C4-2B (cell line): ENCODE measurements at regions not wholly inside any gene's neighbourhood (a gene's known extent, or its start where the extent isn't known, plus 50 kb on each side); places are given as distances from the start of the nearest gene placed in this dataset.

Source experiments
- CTCF ChIP-seq: fragments of 450-650 bp; conservative IDR thresholded peaks from 2 replicates; pipeline ENCODE4 v1.5.1; 2017; ENCODE audit warnings: mild to moderate bottlenecking
- ZFX ChIP-seq: fragments of 450-650 bp; IDR thresholded peaks from 2 replicates; pipeline ENCODE4 v1.6.1; 2017

- TF ChIP-seq CTCF (no peak), ZFX (no peak)
Observed at GRCh38 chr3:116877968-116878367, 168.4 kb downstream of the TUSC7 start.
